ENCODE measurements at regions not wholly inside any gene's neighbourhood (a gene's known extent, or its start where the extent isn't known, plus 50 kb on each side); places are given as distances from the start of the nearest gene placed in this dataset.

DNA sequence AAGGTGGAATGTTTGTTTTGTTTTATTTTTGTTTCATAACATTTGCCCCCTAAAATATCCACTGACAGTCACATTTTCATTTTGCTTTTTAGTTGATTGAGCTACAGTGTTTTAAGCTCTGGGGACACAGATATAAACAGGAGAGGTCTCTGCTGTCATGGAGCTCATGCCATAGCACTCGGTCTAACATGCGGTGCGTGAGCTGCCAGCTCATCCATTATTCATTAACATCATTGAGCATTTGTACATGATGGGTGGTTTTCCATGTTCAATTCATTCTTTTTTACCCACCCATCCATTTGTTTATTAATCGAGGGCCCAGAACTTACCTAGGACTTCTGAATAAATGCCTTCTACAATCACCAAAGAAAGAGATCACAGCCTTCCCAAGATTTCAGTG is 150.1 kb upstream of the SFRP2 start:
- TF ChIP-seq, protein P1, sequence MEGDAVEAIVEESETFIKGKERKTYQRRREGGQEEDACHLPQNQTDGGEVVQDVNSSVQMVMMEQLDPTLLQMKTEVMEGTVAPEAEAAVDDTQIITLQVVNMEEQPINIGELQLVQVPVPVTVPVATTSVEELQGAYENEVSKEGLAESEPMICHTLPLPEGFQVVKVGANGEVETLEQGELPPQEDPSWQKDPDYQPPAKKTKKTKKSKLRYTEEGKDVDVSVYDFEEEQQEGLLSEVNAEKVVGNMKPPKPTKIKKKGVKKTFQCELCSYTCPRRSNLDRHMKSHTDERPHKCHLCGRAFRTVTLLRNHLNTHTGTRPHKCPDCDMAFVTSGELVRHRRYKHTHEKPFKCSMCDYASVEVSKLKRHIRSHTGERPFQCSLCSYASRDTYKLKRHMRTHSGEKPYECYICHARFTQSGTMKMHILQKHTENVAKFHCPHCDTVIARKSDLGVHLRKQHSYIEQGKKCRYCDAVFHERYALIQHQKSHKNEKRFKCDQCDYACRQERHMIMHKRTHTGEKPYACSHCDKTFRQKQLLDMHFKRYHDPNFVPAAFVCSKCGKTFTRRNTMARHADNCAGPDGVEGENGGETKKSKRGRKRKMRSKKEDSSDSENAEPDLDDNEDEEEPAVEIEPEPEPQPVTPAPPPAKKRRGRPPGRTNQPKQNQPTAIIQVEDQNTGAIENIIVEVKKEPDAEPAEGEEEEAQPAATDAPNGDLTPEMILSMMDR (IDR thresholded peaks at IDR 0.05; ENCODE audit: unreplicated experiment) = no peak
- DNase-seq (ENCODE audit: low spot score in 2 of 2, unreplicated experiment in 2 of 2) = no peak
- Mint-ChIP-seq H3K36me3 (no peaks in the 10 kb centered on the region), H3K4me3 (no peak overlapping the region), H3K9me3 (no peaks in the 10 kb centered on the region), H3K4me1 (peaks cover 4% of the 10 kb centered on the region), H3K27me3 (ENCODE audit: low read depth) (peaks cover 8% of the 10 kb centered on the region), H3K27ac (no peak overlapping the region)

DNA sequence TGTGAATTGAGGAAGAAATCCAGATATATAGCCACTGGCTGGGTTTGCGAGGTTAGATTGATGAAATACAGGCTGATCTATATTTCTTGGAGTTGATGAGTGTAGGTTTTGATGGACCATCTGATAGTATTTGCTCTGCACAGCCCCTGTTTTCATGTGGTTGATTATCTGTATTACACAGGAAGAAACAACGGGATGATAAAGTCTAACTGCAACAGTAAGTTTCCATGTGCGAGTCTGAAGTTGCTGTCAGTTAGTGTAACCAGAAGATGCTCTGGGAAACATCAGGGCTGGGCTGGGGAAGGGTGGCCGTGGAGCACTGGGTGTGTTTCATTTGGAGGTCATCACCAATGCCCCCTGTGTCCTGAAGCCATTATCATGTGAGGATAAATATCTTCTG is 148.4 kb upstream of the SFRP2 start:
- H3K4me1 Mint-ChIP-seq = peaks cover 4% of the 10 kb centered on the region
- TF ChIP-seq, protein P1 (IDR thresholded peaks at IDR 0.05; ENCODE audit: unreplicated experiment) = no peak
- H3K4me3 Mint-ChIP-seq = no peak overlapping the region
- no peaks in the 10 kb centered on the region for H3K36me3 Mint-ChIP-seq
- no peak overlapping the region for H3K27ac Mint-ChIP-seq
- no peak for DNase-seq (ENCODE audit: low spot score in 2 of 2, unreplicated experiment in 2 of 2)
- H3K27me3 Mint-ChIP-seq (ENCODE audit: low read depth) = peaks cover 8% of the 10 kb centered on the region
- no peaks in the 10 kb centered on the region for H3K9me3 Mint-ChIP-seq

DNA sequence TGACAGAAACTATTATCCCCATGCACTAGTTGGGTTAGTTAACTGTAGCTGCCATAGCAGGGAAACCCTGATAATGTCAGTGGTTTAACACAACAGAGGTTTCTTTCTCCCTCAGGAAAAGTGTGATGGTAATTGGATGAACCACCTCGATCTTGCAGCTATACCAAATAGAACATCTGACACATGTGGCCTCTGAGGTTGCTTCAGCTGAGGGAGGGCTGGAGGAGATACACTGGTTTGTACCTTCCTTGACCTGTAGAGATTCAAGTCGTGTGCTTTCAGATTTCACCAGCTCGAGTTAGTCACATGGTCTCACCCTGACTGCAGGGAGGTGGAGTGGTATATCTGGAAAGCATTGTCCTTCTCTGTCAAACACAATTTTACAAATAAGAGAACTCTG is 147.2 kb upstream of the SFRP2 start:
- no peaks in the 10 kb centered on the region for H3K36me3 Mint-ChIP-seq
- no peak overlapping the region for H3K27ac Mint-ChIP-seq
- TF ChIP-seq, protein P1 (IDR thresholded peaks at IDR 0.05; ENCODE audit: unreplicated experiment) = no peak
- no peak for DNase-seq (ENCODE audit: low spot score in 2 of 2, unreplicated experiment in 2 of 2)
- H3K27me3 Mint-ChIP-seq (ENCODE audit: low read depth) = peaks cover 8% of the 10 kb centered on the region
- H3K4me3 Mint-ChIP-seq = no peak overlapping the region
- H3K9me3 Mint-ChIP-seq = no peaks in the 10 kb centered on the region
- peaks cover 4% of the 10 kb centered on the region for H3K4me1 Mint-ChIP-seq

DNA sequence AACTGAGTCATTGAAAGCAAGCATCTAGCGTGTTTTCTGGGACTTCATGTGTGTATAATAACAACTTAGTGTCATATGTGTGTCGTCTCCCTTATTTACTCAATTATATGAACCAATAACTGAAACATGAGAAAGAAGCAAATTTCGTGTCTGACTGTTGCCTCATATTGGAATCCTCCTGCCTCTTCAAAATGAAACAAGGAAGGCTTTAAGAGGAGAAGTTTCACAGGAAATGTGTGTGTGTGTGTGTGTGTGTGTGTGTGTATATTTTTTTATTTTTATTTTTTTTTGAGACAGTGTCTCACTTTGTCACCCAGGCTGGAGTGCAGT is 145.8 kb upstream of the SFRP2 start:
- peak overlapping the region; percentile 7 for H3K27ac Mint-ChIP-seq
- no peaks in the 10 kb centered on the region for H3K27me3 Mint-ChIP-seq (ENCODE audit: low read depth)
- no peaks in the 10 kb centered on the region for H3K36me3 Mint-ChIP-seq
- TF ChIP-seq, protein P1 (IDR thresholded peaks at IDR 0.05; ENCODE audit: unreplicated experiment) = no peak
- H3K9me3 Mint-ChIP-seq = no peaks in the 10 kb centered on the region
- no peak overlapping the region for H3K4me3 Mint-ChIP-seq
- DNase-seq (ENCODE audit: low spot score in 2 of 2, unreplicated experiment in 2 of 2) = no peak
- peaks cover 4% of the 10 kb centered on the region for H3K4me1 Mint-ChIP-seq

DNA sequence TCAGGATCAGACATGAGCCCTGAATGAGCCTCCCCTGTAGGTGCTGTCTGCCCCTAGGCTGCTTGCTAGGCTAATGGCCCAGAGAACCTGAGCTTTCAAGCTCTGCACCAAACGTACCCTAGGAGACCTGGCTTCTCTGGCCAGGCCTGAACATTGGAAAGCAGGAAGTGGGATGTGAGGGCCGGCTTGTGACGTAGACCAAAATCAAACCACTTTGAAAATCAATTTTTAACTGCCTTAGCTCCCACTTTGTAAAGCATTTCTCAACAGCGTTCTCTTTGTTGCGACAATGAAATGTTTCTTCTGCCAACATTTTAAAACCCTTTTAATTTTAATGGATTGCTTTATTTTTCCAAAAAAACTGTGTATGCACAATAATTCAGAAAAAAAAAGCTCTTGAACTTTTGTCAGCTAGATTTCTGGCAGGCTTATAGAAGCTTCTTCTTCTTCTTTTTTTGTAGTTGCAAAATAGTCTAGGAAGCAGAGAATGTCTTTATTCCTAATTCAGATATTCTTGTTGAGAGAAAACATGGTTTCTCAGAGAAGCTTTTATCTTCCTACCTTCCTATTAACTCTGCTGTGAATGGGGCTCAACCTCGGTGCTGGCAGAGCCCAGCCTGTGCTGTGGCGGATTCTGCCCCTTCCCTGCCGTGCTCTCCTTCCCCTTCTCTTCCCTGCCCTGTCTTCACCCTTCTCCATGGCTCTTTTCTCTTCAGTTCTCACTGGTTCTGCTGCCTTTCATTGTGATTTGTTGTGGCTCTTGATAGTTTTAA is 145.2 kb upstream of the SFRP2 start:
- no peak for DNase-seq (ENCODE audit: low spot score in 2 of 2, unreplicated experiment in 2 of 2)
- H3K36me3 Mint-ChIP-seq = no peaks in the 10 kb centered on the region
- TF ChIP-seq, protein P1 (IDR thresholded peaks at IDR 0.05; ENCODE audit: unreplicated experiment) = no peak
- peaks cover 4% of the 10 kb centered on the region for H3K4me1 Mint-ChIP-seq
- H3K9me3 Mint-ChIP-seq = no peaks in the 10 kb centered on the region
- no peaks in the 10 kb centered on the region for H3K27me3 Mint-ChIP-seq (ENCODE audit: low read depth)
- peak overlapping the region; percentile 7 for H3K27ac Mint-ChIP-seq
- H3K4me3 Mint-ChIP-seq = no peak overlapping the region

Data from mesothelial cell of epicardium (in vitro differentiated cells).